H7 (cell line): ENCODE measurements at regions not wholly inside any gene's neighbourhood (a gene's known extent, or its start where the extent isn't known, plus 50 kb on each side); places are given as distances from the start of the nearest gene placed in this dataset.
"Not testable (repeated sequence)": the region's sequence is repeated elsewhere in the genome, so short reads cannot be mapped to it uniquely, and the experiment has no call there.

Source experiments
- DNase-seq: peaks from one replicate; pipeline ENCODE4 v3.0.0; 2012
- H3K27me3 ChIP-seq: 2 replicates; pipeline ENCODE4 v1.6.0; 2011; ENCODE audit warnings: mild to moderate bottlenecking, low read length; ENCODE audit not compliant: control insufficient read depth, insufficient read depth
- H3K36me3 ChIP-seq: replicated peaks from 2 replicates; pipeline ENCODE4 v1.5.1; 2011; ENCODE audit warnings: low read length; ENCODE audit not compliant: control insufficient read depth, insufficient read depth
- H3K4me3 ChIP-seq: 2 replicates; pipeline ENCODE4 v1.5.1; 2011; ENCODE audit warnings: low read depth, mild to moderate bottlenecking, control low read depth, low read length, moderate library complexity; ENCODE audit not compliant: insufficient read depth

DNA sequence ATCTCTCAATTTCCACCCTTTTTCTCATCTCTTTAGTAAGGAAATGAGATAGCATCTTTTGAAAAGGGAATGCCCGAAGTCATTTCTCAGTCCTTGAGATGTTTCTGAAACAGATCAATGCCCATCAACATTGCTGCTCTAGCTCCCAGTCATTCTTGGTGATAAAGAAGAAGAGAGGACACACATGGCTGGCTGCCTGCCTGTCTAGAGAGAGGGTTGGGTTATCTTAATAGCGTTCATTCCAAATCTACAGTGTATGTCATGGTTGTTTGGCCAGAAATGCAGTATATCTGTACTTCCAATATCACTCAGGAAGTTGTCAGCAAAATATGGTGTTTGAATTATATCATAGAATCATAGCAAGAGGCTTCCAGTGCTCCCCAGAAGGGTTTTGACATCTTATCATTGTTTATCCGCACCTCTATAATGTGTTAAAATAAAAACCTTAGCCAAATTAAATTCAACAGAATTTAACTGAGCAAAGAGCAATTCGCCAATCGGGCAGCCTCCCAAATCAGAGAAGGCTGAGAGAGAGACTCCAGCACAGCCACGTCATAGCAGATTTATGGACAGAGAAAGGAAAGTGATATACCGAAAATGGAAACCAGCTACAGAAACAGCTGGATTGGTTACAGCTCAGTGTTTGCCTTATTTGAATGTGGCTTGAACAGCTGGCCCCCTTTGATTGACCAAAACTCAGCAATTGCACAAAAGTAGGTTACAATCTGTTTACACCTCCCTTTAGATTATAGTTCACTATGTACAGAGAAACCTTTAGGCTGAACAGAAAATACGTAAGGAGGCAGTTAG is 321.0 kb upstream of the FRG1 start:
- H3K27me3 ChIP-seq, DNase-seq, H3K36me3 ChIP-seq, H3K4me3 ChIP-seq: not testable (repeated sequence)

DNA sequence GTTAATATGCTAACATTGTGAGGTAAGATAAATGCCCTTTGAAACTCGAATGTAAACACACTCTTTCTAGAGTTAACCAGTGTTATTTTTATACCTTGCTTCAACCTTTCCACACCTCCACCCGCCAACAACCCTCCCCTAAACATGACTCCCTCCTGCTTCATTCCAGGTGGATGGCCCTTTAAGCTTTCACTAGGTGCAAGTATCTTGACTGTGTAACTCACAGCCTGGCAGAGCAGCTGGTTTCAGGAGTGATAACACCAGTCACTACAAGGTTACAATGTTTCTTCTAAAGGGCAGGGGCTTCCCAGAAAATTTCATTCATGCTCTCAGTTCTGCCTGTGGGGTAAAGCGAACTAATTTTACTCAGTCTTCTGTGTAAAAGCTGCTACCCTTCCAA is 318.1 kb upstream of the FRG1 start:
- not testable (repeated sequence) for H3K27me3 ChIP-seq, DNase-seq, H3K36me3 ChIP-seq, H3K4me3 ChIP-seq

DNA sequence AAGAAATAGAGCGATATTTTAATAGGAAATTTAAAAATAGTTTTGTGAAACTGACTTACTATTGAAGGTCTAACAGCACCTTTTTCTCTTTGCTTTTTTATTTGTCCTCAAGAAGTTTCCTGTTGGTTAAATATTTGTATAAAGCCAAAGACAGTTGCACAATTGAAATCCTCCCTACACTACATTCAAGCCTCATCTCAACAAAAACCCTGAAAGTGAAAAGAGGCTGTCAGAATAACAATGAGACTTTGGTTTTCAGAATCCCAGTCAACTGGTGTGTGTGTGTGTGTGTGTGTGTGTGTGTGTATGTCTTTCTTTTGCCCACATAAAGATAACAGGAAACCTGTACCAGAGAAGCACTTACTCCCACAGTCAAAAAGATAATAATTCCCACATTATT is 313.6 kb upstream of the FRG1 start:
- H3K36me3 ChIP-seq, H3K27me3 ChIP-seq, DNase-seq, H3K4me3 ChIP-seq: not testable (repeated sequence)

DNA sequence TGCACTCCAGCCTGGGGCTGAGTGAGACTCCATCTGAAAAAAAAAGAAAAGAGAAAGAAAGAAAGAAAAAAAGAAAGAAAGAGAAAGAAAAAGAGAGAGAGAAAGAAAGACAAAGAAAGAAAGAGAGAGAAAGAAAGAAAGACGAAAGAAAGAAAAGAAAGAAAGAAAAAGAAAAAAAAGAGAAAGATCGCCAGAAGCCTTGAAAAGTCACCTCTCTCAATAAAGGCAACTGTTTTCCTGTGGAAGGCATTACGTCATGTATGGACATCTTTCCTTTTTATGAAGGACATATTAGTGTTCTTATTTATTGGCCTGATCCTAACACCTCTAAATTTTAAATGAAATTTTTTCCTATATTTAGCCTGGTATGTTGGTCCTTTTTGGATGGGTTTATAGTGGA is 310.9 kb upstream of the FRG1 start:
- not testable (repeated sequence) for H3K4me3 ChIP-seq, H3K36me3 ChIP-seq, DNase-seq, H3K27me3 ChIP-seq

DNA sequence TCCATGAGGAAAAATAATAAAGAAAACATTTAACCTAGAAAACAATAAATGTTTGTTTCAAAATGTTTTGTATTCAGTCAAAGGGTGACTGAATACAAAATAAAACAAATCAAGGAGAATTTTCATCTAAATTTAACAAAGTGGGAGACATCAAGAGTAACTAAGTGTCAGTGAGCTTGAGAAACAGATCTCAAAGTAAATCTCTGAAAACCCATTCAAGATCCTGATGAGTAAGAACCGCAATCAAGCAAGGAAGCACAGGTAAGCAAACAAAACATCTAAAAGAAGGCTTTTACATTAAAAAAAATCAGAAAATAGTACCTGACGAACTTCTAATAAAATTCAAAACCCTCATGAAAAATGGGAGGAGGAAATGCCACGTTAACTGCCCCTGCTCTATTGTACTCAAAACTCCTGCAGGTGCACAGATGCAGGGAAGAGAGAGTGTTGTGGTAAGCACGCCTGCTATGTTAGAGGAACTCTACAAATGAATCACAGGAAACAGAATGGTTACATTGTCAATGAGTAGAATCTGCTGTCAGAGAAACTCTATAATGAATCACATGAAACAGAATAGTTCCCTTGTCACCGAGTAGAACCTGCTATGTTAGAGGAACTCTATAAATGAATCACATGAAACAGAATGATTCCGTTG is 309.6 kb upstream of the FRG1 start:
- not testable (repeated sequence) for DNase-seq, H3K27me3 ChIP-seq, H3K4me3 ChIP-seq, H3K36me3 ChIP-seq

DNA sequence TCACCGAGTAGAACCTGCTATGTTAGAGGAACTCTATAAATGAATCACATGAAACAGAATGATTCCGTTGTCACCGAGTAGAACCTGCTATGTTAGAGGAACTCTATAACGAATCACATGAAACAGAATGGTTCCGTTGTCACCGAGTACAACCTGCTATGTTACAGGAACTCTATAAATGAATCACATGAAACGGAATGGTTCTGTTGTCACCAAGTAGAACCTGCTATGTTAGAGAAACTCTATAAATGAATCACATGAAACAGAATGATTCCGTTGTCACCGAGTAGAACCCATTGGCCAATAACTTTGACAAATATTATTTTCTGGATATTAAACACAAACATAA is 309.1 kb upstream of the FRG1 start:
- not testable (repeated sequence) for H3K36me3 ChIP-seq, H3K4me3 ChIP-seq, H3K27me3 ChIP-seq, DNase-seq

DNA sequence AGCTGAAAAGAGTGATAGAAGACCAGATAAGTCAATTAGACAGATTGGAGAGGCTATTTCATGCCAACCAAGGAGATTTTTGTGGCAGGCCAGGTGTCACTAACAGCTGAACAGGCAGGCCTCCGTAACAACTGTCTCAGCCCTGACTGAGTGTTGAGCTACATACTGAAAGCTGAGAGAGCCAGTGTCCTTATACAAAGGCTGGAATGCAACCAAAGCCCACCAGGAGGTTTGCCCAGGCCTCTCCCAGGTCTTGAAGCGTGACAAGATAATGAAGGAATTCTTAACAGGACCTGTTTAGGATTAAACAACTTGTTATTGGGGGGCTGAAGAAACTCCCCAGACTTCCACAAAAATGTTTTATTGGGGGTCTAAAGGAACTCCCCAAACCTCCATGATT is 290.2 kb upstream of the FRG1 start:
- not testable (repeated sequence) for H3K4me3 ChIP-seq, H3K27me3 ChIP-seq, H3K36me3 ChIP-seq
- DNase-seq = peak; percentile 15

DNA sequence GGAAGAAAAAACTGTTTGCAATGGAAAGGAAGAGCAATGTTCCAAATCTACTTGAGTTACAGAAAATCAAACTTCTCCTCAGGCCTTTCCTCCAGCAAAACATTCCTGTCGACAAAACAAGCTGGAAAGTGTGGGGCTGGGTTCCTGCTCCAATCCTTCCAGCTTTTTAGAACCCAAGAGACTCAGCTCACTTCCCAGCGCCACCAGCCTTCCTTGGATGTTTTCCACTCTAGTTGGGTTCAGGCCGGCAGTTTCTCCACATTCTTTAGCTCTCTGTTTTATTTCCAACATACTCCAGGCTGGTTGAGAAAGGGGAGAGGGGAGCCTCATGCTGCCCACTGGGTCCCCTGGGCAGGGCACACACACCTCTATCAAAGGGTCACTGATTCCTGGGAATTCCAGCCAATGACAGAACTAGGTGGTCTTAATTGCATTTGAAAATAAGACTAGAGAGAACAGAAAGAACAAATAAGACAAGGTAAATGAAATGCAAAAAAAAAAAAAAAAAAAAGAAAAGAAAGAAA is 287.5 kb upstream of the FRG1 start:
- H3K27me3 ChIP-seq, H3K4me3 ChIP-seq, H3K36me3 ChIP-seq, DNase-seq: not testable (repeated sequence)

DNA sequence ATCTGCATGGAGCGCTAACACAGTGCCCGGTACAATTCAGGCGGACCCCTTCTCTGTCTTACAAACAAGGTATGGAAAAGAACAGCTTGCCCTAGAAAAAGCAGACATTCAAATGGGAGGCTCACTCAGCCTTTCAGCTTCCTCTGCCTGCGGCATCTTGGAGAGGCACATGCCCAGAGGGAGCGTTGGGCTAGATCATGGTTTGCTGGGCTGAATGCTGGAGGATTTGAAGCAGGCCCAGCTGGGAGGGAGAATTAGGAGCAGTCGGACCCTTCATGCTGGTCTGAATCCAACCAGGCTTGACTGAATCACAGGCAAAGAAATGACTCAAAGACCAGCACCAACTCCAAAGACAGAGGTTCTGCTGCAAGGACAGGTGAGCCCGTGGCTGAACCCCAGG is 286.7 kb upstream of the FRG1 start:
- not testable (repeated sequence) for H3K36me3 ChIP-seq, H3K27me3 ChIP-seq, H3K4me3 ChIP-seq, DNase-seq

DNA sequence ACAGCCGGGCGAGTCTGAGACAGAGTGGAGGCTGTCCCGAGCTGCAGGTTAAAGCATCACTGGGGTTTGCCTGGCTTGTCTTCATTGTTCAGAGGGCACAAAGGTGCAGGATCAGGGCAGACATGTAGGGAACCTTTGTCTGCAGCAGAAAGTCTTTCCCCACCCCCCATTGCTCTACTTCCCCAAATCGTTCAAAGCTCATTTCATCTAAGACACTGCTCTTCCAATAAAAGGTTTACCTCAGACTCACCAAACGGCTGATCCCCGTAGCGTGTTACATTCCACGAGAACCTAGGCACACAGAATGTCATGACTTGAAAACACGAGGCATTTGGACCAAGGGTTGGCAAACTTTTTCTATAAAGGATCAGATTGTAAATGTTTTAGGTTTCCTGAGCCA is 286.3 kb upstream of the FRG1 start:
- H3K27me3 ChIP-seq, DNase-seq, H3K36me3 ChIP-seq, H3K4me3 ChIP-seq: not testable (repeated sequence)

DNA sequence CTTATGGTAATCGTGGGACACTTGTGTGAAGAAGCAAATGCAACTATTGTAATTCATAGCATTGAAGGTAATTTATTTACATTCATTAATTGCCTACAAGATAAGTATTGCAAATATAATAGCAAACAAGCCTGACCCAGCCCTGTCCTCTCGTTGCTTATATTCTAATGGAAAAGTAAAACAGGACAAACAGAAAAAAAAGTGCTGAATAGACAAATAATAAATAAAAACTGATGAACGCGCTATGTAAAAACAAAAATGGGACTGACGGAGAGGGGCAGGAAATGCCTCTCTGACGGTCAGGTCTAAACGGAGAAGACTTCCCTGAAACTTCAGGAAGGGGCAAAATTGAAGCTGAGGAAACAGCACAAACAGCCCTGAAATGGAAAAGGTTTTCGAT is 284.9 kb upstream of the FRG1 start:
- not testable (repeated sequence) for H3K36me3 ChIP-seq, H3K4me3 ChIP-seq, DNase-seq, H3K27me3 ChIP-seq

DNA sequence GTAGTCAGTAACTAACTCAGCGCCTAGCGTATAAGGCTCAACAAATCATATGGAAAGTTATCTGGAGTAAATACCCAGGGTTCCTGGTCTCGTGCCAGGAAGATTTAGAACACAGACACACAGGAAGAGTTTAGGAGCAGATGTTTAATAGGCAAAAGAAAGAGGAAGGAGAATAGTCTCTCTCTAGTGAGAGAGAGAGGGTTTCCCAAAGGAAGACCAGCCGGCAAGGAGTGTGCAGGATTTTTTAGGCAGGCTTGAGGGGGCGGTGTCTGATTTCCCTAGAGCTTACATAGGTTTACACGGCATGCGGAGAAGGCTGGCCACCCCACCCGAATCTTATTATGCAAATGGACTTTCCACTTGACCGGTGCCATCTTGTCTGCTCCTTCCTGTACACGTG is 284.0 kb upstream of the FRG1 start:
- Histone ChIP-seq H3K27me3 (no peaks in the 10 kb centered on the region), H3K4me3 (no peak overlapping the region), H3K36me3 (no peaks in the 10 kb centered on the region)
- no peak for DNase-seq

DNA sequence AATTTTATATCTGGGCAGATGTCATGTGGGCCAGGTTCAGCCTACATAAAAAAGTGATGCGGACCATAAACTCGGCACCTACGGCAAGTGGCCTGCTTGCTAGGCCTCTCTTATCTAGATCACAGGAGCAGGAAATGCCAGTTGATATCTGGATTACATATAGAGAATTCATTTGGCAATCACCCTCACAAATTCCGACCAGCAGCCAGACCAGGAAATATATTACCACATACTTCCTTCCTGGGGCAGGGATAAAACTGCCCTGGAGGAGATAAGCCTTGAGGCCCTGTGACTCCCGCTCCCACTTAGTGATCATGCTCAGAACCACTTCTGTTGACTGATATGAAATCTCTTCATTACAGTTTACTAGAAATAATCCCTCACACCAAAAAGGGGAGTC is 282.4 kb upstream of the FRG1 start:
- not testable (repeated sequence) for H3K36me3 ChIP-seq, H3K4me3 ChIP-seq, DNase-seq, H3K27me3 ChIP-seq

DNA sequence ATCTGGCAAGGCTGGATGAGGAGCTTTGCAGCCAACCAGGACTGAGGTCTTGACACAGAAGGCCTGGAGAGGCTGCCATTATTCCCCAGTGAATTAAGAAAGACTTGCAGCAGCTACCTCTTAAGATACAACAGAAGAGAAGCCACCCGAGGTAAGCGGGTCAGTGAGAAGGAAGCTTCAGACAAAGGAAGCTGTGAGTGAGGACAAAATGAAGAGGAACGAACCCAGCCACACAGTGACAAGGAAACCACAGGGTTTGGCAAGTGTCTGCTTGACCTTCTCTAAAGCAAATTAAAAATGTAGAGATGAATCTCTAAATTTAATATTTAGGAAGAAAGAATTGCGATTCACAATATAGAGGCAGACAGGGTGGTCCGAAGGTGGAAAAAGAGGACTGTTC is 281.8 kb upstream of the FRG1 start:
- H3K36me3 ChIP-seq, H3K4me3 ChIP-seq, H3K27me3 ChIP-seq, DNase-seq: not testable (repeated sequence)

DNA sequence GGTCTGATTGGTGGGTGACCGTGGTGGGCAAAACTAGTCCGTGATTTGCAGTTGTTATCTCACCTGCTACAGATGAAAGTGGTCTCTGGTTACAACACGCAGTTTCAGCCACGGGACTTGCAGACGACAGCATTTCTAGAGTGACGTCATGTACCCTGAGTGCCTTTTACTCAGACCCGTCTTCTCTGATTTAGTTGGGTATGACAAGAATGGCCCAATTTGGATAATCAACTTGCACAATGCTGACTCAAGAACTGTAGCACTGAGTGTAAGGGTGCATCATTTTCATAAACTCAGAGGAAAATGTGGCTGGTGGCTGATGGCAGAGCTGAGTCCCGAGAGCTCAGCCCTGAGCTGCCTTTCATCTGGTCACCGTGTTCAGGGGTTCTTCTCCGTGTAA is 281.4 kb upstream of the FRG1 start:
- Histone ChIP-seq H3K4me3 (no peak overlapping the region), H3K27me3 (no peaks in the 10 kb centered on the region), H3K36me3 (no peaks in the 10 kb centered on the region)
- DNase-seq = no peak
